ENCODE measurements at regions not wholly inside any gene's neighbourhood (a gene's known extent, or its start where the extent isn't known, plus 50 kb on each side); places are given as distances from the start of the nearest gene placed in this dataset.
"Not testable (repeated sequence)": the region's sequence is repeated elsewhere in the genome, so short reads cannot be mapped to it uniquely, and the experiment has no call there.

DNA sequence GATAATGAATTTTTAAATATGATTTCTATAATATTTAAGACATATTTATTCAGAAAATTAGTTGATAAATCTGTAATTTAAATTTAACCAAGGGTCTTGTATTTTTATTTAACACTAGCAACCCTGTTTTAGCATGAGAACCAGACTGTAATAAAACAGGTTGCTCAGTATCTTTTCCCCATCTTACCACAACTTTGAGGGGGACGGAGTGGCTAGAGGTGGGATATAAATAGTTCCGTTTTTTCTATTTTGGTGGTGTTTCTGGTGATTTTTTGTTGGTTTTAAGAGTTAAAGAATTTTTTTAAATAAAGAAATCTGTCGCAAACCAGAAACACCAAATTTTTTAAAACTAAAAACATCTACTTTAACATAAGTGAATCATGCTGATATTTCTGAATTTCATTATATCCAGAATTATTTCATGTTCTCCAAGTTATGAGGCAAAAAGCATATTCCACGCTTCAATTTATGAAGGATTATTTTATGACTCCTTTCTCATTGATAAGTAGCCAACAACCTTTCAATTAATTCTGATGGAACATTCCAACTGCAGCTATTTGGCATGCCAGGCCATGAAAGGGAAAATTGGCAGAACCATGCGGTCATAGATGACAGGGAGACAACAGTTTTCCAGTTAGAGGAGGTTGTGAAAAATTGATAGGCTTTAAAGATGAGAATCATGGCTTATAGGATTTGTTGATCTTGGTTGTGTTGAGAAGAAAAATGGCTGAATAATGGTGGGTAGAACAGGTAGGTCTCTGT is 151.9 kb upstream of the CARMIL1 start:
- DNase-seq = no peak

DNA sequence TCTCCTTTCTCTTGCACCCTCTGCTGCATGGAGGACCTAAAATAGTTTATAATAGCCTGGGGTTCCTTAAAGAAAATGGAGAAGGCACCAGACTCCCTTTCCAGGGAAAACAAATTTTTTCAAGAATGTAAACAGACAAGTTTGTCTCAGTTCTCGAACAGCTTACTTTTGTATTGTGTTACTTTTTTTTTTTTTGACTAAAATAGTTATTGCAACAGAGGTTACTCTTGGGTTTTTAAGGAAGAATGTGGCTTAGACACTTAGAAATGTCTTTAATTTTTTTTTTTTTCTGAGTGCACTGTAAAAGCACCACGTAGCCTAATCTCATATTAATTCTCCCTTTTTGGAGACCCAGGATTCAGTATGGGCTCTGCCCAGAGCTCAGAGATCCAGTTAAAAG is 148.7 kb upstream of the CARMIL1 start:
- no peak for DNase-seq

DNA sequence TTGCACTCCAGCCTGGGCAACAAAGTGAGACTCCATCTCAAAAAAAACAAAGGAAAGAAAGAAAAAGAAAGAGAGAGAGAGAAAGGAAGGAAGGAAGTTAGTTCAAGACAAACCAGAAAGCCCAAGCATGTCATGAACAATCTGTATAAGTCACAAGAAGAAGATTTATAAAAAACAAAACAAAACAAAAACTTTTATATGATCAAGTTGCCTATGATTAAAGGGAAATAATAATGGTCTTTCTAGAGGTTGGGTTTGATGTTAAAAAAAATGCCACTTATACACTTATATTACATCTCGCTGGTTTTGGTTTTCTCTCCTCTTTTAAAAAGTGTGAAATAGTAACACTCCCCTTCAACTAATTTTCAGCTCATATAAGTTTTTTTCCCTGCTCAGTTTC is 146.2 kb upstream of the CARMIL1 start:
- DNase-seq = no peak

DNA sequence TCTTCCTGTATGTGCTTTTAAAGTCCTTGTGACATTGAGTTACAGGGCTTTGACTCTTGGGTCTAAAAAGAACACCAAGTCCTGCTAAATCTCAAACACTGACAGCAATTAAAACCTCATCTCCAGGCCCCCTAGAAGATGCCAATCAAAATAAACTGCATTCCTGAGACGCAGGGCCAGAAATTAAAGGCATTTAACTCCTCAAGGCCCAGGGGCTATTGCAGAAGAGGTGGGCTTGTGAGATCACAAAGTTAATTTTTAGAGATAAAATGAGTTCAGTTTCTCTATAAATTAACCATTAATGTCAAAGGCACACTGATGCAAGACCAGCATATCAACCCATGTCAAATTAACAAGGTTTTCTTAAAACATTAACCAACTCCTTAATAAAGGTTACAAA is 145.6 kb upstream of the CARMIL1 start:
- DNase-seq = no peak

DNA sequence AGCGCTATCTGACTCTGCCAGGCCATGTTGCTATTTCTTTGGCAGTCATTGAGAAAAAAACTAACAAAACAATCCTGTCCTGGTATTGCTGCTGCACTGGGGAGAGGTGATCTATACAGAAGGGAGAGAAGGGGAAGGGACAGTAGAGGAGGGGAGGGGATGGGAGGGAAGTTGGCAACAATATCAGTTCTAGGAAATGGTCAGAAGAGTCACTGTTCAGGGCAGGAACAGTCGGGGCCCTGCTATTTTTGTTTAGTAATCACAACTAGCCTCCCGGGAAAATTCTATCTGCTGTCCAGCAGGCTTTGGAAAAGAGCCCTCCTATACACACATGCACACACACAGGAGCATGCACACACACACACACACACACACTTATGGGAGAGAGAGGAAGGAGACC is 142.3 kb upstream of the CARMIL1 start:
- DNase-seq = peak; percentile 69

DNA sequence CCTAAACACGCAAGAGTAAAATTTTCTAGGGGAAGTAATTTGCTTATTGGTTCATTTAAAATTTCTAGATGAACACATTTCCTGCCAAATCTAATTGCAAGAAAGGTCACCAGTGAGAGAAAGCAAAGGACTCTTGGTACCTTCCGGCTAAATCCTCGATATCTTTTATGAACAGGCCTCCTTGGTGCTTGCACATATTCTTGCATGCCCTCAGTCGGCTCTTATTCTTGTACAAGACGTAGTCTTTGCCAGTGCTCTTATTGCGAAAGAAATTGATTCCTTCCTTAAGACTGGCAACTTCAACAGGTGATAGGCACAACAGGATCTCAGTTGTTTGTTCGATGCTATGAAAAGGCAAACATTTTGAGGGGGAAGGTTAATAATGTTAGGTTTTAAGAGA is 141.7 kb upstream of the CARMIL1 start:
- DNase-seq = peak; percentile 58

DNA sequence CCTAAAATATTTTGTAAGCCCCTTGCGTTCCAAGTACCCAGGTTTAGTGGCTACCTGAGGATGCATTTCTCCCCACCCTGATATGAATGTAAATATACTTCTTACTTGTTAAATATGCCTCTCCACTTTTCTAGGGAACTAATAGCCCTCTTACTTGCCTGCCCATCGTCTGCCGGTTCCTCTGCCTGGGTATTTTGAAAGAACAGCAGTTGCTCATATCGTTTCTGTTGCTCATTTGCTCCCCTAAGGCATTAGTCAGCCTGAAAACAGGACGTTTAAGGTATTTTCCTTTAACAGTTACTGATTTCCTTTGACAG is 141.3 kb upstream of the CARMIL1 start:
- DNase-seq = no peak

DNA sequence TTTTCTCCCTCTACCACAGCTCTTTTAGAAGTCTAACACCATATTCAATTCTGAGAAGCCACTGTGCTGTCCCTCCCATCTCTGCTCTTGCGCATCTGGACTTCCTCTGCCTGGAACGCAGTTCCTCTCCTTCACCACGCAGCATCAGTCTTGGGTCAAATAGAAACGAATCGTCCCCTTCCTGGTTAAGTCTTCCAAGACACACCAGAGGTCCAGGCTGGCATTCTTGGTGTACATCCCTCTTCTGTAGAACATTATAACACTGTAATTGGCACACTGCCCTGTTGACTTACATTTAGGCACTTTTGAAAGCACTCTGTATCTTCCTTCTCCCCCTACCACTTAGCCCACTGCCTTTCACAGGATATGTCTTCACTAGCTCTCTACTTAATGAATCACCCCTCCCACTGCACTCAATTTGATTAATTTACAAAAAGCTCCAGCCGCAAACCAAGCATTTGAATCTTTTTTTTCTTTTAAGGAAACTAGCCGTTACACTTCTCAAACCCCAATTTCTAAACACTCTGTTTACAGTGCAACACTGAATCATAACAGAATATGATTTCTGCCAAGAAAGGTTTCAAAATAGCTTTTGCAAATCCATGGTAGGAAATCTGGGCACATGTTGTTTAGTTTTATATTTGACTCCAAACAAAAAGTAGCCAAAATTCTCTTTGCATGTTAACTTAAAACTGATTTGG is 140.8 kb upstream of the CARMIL1 start:
- peak; percentile 95 for DNase-seq

DNA sequence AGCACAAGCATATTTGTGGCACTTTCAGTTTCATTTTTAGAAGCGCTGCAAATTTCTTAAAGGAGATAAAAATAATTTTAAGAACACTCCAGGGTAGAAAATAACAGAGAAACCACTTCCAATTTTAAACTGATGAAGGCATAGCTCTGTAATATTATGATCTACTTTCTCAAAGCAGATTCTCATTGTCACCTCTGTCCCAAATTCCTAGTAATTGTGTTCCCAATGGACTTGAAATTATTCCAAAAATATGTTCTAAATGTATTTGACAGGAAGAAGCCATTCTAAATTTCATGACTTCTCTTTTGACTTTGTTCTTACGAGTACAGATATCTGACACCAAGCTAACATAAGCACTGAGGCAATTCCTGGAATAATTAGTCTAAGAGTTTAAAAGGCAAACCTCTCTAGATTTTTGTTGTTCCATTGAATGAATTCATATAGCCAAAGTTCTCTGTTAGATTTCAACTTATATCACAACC is 140.2 kb upstream of the CARMIL1 start:
- no peak for DNase-seq

DNA sequence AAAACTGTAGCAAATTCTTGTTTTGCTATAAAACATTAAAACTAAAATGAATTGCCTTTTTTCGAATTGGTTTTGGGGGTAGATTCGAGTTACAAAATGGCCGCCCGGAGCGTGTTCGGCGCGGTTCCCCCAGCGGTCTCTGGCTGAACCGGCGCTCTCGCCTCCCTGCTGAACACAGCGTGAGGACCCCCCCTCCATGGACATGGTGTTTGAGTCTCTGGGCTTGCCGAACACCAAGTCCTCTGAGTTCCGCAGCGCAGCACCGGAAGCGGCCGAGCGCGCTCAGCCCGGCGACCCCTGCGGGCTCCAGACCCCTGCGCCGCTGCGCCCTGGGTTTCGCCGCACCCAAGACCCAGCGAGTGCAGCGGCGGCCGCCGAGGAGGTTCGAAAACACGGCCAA is 139.6 kb upstream of the CARMIL1 start:
- not testable (repeated sequence) for DNase-seq

DNA sequence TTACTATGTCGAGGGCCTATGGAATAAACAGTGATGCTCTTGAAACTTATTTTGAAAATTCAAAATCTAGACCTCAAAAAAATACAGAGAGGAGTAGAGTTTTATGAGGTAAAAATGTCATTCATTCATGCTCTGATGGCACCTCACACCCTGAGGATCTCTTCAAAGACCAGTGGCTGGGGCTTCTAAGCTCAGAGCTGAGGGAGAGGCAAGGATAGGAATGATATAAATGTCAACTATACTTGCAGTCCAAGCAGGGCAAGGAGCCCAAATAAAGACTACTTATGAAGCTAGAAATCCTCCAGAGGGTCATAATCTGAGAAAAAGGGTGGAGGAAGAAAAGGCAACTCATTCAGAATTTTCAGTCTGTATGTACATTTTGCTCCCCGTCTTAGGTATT is 136.7 kb upstream of the CARMIL1 start:
- no peak for DNase-seq

DNA sequence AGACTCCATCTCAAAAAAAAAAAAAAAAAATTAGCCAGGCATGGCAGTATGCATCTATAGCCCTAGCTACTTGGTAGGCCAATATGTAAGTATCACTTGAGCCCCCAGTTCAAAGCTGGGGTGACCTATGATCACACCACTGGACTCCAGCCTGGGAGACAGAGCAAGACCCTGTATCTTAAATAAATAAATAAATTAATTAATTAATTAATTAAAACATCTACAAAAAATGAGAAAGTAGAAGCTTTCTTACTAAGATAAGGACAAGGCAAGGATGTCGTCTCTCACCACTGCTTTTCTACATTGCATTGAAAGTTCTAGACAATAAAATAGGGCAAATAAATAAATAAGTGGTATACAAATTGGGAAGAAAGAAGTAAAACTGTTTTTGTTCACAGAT is 134.3 kb upstream of the CARMIL1 start:
- no peak for DNase-seq

DNA sequence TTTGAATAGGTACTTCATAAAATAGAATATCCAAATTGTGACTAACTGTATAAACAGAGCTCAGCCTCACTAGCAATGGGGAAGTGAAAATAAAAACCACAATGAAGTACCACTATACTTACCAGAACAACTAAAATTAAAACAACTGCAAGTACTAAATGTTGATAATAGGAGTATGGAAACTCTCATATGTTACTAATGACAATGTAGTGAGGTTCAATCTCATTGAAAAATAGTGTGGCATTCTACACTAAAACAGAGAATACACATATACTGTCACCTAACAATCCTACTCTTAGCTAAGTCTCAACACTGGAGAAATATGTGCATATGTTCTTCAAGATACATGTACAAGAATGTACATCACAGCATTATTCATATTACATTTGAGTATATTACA is 132.0 kb upstream of the CARMIL1 start:
- no peak for DNase-seq

DNA sequence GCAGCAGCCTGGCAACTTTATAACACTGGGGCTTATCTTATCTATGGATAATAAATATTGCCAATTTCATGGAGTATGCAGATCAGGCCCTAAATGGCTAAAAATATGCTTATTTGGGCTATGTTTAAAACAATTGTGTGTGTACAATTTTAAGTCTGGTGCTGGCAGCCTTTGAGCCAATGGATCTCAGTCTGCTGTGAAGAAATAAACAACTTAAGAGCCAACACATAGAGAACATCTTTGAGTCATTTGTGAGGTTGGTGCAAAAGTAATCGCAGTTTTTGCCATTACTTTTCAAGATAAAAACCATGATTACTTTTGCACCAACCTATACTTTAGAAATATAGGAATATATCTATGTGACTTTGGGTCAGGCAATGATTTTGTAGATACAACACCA is 129.1 kb upstream of the CARMIL1 start:
- no peak for DNase-seq

DNA sequence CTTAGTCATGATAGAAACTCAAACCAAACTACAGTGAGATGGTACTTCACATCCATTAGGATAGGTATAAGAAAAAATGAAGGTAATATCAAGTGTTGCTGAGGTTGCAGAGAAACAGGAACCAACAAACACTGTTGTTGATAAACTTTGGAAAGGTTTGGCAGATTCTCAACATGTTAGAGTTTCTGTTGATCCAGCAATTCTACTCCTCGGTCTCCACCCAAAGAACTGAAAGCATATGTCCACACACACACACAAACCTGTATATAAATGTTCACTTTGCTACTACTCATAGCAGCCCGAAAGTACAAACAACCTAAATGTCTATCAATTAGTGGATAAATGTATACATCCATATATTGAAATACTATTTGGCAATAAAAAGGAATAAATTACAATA is 128.3 kb upstream of the CARMIL1 start:
- DNase-seq = no peak

DNA sequence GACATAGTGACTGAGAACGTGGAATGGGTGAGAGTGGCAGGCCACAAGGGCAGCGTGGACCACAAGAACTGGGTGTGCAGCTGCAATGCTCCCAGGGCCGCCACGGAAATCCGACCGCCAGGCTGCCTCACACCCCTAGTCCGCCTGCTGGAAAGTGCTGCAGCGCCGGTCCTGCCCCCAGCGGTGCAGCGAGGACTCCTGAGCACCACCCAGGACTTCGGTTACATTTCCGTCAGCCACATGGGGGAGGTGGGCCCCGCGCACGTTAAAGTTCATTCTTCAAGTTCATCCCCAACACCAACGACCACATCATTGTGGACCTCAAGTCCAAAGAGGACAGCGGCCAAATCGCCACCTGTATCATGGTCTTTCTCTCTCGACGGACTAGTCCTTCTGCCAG is 126.1 kb upstream of the CARMIL1 start:
- no peak for DNase-seq

DNA sequence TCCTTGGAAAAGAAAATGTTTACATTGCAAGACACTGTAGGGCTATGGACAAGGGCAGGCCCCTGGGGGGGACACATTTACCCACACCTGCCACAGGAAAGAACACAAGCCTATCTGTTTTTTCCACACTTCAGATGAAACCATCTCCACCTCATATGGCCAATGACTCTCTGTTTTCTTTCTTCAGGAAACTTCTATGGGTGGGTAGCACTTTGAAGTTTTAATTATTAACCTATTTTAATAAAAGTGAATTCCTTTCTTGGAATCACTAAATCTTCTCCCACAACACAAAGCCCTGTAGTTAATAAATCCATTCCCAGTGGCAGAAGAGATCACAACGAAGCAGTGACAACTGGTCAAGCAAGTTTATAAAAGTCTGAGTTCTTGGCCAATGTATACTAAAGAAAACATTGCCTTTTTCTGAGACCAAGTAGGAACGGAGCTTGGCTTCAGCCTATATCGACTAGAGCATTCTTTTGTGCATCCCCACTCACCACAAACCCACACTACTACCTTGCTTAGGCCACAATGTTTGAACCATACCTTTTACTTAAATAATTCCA is 125.1 kb upstream of the CARMIL1 start:
- no peak for DNase-seq

DNA sequence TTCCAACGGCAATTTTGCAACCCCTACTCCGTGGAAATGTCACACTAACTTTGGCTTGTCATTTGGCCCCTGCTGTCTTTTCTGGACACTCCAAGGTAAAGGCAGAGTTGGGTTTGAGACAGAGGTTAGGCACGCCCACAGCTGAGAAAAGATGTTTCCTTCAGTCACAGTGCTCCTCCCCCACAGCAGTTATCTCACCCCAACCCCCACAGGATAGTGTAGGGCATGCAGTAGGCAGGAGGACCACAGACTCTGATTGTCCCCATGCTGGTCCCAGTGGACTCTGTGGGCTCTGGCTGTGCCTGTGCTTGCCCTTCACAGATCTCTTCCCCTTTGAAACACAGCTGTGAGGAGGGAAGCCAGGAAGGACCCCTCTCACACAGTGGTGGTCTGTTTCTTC is 124.0 kb upstream of the CARMIL1 start:
- no peak for DNase-seq

DNA sequence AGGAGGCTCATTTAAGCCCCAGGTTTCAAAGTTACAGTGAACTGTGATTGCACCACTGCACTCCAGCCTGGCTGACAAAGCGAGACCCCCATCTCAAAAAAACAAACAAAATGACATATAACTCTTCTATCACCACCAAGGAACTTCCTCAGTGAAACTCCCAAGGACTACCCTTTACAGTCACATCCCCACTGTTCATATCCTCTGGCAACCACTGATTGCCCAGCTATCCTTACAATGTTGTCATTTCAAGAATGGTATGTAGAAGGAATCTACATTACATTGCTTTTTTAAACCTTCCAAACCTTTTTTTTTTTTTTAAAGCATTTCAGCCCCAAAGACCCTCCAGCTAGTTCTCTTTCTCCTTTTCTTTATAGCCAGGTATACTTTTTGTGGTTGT is 123.1 kb upstream of the CARMIL1 start:
- no peak for DNase-seq

DNA sequence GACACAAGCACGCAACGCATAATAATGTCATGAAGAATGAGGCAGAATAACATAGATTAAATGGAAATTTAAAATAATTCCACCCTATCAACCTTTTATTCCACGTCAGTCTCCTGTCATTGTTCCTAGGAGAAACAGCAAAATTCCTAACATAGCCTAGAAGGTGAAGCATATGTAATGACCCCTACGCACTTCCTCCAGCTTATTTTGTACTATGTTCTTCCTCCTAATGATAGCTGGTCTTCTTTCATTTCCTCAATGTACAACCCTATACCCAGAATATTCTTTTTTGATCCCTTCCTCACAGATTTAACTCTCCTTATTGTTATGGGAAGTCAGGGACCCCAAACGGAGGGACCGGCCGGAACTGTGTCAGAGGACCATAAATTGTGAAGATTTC is 122.0 kb upstream of the CARMIL1 start:
- no peak for DNase-seq

DNA sequence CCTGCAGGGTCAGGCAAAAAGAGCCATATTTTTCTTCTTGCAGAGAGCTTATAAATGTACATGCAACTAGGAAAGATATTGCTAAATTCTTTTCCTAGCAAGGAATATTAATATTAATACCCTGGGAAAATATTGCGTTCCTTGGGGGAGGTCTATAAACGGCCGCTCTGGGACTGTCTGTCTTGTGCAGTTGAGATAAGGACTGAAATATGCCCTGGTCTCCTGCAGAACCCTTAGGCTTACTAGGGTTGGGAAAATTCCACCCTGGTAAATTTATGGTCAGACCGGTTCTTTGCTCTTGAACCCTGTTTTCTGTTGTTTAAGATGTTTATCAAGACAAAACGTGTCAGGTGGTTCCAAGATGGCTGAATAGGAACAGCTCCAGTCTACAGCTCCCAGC is 121.3 kb upstream of the CARMIL1 start:
- no peak for DNase-seq

DNA sequence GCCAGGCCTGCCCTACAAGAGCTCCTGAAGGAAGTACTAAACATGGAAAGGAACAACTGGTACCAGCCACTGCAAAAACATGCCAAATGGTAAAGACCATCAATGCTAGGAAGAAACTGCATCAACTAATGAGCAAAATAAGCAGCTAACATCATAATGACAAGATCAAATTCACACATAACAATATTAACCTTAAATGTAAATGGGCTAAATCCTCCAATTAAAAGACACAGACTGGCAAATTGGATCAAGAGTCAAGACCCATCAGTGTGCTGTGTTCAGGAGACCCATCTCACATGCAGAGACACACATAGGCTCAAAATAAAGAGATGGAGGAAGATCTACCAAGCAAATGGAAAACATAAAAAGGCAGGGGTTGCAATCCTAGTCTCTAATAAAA is 119.0 kb upstream of the CARMIL1 start:
- not testable (repeated sequence) for DNase-seq

DNA sequence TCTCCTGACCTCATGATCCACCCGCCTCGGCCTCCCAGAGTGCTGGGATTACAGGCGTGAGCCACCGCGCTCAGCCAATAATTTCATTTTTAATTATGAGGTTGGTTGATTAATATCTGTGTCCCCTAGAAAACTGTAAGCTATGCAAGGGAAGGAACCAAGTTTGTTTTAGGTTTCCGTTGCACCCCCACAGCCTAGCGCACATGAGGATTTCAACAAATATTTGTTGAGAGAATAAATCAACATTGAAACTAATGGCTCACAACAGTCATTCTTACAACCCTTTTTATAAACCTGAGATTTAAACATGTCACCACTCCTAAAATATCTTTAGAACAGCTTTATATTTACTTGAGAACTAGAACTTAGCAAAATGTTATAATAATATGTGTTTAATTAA is 114.0 kb upstream of the CARMIL1 start:
- DNase-seq = no peak

DNA sequence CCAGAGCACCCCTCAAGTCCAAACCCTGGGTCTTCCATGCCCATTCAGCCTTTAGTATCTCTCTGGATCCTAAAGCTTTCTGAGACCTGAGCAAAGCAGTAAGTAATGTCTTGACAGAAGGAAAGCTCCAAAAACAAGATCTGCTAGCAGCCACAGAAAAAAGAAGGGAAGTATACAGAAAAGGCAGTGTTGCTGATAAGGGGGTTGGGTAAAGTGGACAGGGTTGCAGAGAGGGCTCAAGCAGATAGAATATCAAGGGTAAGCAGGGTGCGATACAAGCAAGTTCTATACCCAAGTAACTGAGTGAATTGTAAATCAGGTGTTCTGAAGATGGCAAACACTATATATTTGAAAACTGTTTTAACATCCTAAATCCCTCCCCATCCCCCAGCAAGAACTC is 113.4 kb upstream of the CARMIL1 start:
- no peak for DNase-seq

All from activated CD4-positive, alpha-beta T cell treated with anti-CD3 and anti-CD28 coated beads, Interleukin-2, amount 50 U/mL, for 16 hours (primary cell).